Right lobe of liver (tissue), 6 donors: ENCODE measurements at regions not wholly inside any gene's neighbourhood (a gene's known extent, or its start where the extent isn't known, plus 50 kb on each side); places are given as distances from the start of the nearest gene placed in this dataset.
A peak's percentile ranks its signal among the peaks of the same experiment; 100 is the strongest.

ENCODE experiments used
- ATAC-seq, 4 donors: fragments of 200-7000 bp; cut with Tn5 transposase; one replicate each; pipeline ENCODE4 v1.9.1; 2020; ENCODE audit warnings: mild to moderate bottlenecking in 4 of 4, moderate library complexity in 4 of 4
- DNase-seq, 3 donors: peaks; one replicate each; pipeline ENCODE4 v3.0.0-alpha.2; 2020
- H3K27ac ChIP-seq, 3 donors: fragments of 200-600 bp; one replicate each; pipeline ENCODE4 v1.8.0; 2022
- H3K27me3 ChIP-seq, 2 donors: fragments of 200-600 bp; one replicate each; pipeline ENCODE4 v1.8.0; 2022
- H3K36me3 ChIP-seq, 4 donors: fragments of 200-600 bp; sonication (generic) in 1 of 4; one replicate each; pipeline versions ENCODE4 v1.5.1 to v1.8.0; 2017 to 2022; ENCODE audit warnings: control low read depth in 1 of 4
- H3K4me1 ChIP-seq, 4 donors: fragments of 200-600 bp; sonication (generic) in 1 of 4; one replicate each; pipeline versions ENCODE4 v1.5.1 to v1.8.0; 2017 to 2022; ENCODE audit warnings: control low read depth in 1 of 4
- H3K4me3 ChIP-seq, 3 donors: fragments of 200-600 bp; one replicate each; pipeline ENCODE4 v1.8.0; 2022
- H3K9me3 ChIP-seq, 4 donors: fragments of 200-600 bp; sonication (generic) in 1 of 4; one replicate each; pipeline versions ENCODE4 v1.5.1 to v1.8.0; 2017 to 2022; ENCODE audit warnings: control low read depth in 1 of 4
- POLR2A ChIP-seq: fragments of 450-650 bp; IDR thresholded peaks from one replicate; pipeline ENCODE4 v1.6.1; 2017; ENCODE audit warnings: antibody characterized with exemption, mild to moderate bottlenecking
- WGBS: methylation state at CpG from one replicate; pipeline ENCODE4 v1.1.6; 2018; ENCODE audit warnings: low coverage, low lambda C conversion rate; ENCODE audit not compliant: insufficient coverage; ENCODE audit errors: missing lambda C conversion rate; 5-methylcytosine and 5-hydroxymethylcytosine counted together
- intact Hi-C, 2 donors: fragments of 100-400 bp; cut with DNase I; formaldehyde crosslinking; loops; one replicate each; pipeline versions ENCODE4 v1.11.2 to v1.14.1; 2022
- TF ChIP-seq, protein P1 (sequence below), 4 donors: fragments of 200-600 bp in 3 of 4; fragments of 450-650 bp in 1 of 4; IDR thresholded peaks; one replicate each; pipeline versions ENCODE4 v1.5.1 to v1.8.0; 2016 to 2022; ENCODE audit warnings: antibody characterized with exemption in 4 of 4, mild to moderate bottlenecking in 2 of 4
- donor health status: DM: no; HTN: yes; CAD: no.
- donor health status: DM: no; HTN: no; CAD: no.
- donor health status: DM: no; HTN: no; CAD: no.
- donor health status: DM: no; HTN: yes; CAD: no.
- donor health status: DM: no; HTN: yes; CAD: no.

DNA sequence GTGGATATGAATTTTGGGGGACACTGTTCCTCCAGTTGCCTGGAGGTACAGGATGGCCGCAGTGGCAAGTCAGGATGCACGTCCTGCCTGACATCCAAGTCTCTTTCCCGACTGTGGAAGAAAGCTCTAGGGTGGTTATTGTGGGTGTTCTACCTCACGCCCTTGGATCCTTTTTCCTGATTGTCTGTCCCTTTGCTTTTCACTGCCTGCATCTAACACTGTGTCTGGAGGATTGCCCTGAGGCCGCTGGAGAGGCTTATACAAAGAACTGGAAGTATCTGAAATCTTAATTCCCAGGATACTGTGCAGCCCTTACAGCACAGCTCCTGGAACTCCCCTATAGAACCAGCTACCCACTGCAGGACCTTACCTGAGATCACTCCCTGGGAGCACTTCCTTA is 250.5 kb downstream of the TFCP2L1 start:
- intact Hi-C loops: no loop called here
- no peak overlapping the region for H3K27ac ChIP-seq
- WGBS: 30% methylated on average over 4 of the region's 5 CpGs
- no peaks in the 10 kb centered on the region for H3K27me3 ChIP-seq
- no peak for DNase-seq
- H3K9me3 ChIP-seq: no peaks in the 10 kb centered on the region
- no peak overlapping the region for H3K4me3 ChIP-seq
- no peaks in the 10 kb centered on the region for H3K4me1 ChIP-seq
- H3K36me3 ChIP-seq: no peaks in the 10 kb centered on the region
- TF ChIP-seq, protein P1, sequence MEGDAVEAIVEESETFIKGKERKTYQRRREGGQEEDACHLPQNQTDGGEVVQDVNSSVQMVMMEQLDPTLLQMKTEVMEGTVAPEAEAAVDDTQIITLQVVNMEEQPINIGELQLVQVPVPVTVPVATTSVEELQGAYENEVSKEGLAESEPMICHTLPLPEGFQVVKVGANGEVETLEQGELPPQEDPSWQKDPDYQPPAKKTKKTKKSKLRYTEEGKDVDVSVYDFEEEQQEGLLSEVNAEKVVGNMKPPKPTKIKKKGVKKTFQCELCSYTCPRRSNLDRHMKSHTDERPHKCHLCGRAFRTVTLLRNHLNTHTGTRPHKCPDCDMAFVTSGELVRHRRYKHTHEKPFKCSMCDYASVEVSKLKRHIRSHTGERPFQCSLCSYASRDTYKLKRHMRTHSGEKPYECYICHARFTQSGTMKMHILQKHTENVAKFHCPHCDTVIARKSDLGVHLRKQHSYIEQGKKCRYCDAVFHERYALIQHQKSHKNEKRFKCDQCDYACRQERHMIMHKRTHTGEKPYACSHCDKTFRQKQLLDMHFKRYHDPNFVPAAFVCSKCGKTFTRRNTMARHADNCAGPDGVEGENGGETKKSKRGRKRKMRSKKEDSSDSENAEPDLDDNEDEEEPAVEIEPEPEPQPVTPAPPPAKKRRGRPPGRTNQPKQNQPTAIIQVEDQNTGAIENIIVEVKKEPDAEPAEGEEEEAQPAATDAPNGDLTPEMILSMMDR (IDR thresholded peaks at IDR 0.05): no peak
- TF ChIP-seq POLR2A: no peak
- no peak for ATAC-seq

DNA sequence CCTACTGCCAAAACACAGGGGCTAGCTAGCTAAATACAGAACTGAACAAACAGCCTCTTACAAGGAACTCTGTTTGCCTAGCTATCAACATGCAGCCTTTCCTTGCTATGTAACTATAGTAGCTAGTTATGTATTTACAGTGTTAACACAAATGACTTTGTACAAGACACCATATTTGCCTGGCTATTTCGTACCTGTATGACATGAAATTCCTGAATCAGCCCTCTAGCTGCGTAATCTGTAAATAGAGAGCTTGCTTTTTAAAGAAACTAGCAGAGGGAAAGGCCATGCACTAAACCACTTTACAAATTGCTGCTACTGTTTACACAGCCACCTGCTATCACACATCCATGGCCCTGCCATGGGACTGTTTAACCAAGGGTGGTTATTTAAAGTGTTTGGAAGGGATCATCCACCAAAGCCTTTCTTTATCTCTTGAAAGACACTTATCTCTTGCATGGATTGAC is 248.7 kb downstream of the TFCP2L1 start:
- Histone ChIP-seq H3K27ac (no peak overlapping the region), H3K4me1 (no peaks in the 10 kb centered on the region), H3K9me3 (no peaks in the 10 kb centered on the region), H3K4me3 (no peak overlapping the region), H3K27me3 (no peaks in the 10 kb centered on the region), H3K36me3 (no peaks in the 10 kb centered on the region)
- ATAC-seq (peak in 1 of 4 donors; percentile 28), DNase-seq (no peak)
- intact Hi-C loops: no loop called here
- TF ChIP-seq, protein P1 (IDR thresholded peaks at IDR 0.05): no peak
- no peak for TF ChIP-seq POLR2A
- 25% methylated on average over 2 of the region's 2 CpGs for WGBS

DNA sequence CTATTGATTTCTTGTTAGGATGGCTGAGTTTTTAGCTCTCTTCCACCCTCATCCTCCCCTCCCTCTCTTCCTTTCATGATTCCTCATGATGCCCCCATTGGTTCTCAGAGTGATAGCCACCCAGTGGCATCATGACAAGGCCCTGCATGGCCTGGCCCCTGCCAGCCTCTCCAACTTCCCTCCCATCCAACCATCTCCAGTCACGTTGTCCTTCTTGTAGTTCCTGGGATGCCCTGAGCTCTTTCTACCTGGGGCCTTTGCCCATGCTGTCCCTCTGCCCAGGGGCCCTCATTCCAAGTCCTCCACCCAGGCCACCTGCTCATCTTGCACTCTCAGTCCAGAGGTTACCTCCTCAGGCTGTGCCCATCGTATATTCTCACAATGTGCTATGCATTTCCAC is 247.5 kb downstream of the TFCP2L1 start:
- no peak for DNase-seq
- TF ChIP-seq, protein P1 (IDR thresholded peaks at IDR 0.05): no peak
- no peak for TF ChIP-seq POLR2A
- Histone ChIP-seq H3K36me3 (no peaks in the 10 kb centered on the region), H3K27ac (no peak overlapping the region), H3K9me3 (no peaks in the 10 kb centered on the region), H3K4me3 (no peak overlapping the region), H3K4me1 (no peaks in the 10 kb centered on the region), H3K27me3 (no peaks in the 10 kb centered on the region)
- 47% methylated on average over 2 of the region's 2 CpGs for WGBS
- intact Hi-C loops: no loop called here
- no peak for ATAC-seq

DNA sequence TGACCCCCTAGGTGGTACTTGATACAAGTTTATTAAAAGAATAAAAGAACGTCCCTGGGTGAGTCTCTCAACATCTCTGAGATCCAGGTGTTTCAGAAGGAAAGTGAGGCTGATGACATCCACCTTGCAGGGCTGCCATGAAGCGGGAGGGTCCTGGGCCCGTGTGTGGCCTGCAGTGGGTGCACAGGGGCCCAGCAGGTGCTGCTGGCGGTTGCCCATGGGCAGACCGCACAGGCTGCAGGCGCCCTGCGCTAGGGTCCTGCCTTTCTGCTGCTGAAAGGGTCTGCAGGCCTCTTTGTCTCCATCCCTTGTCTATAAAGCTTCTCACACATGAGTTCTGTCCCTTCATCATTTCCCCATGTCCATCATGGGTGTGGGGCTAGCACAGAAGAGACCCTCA is 247.0 kb downstream of the TFCP2L1 start:
- H3K9me3 ChIP-seq: no peaks in the 10 kb centered on the region
- no peak for DNase-seq
- no peak for TF ChIP-seq POLR2A
- TF ChIP-seq, protein P1 (IDR thresholded peaks at IDR 0.05): no peak
- H3K4me3 ChIP-seq: no peak overlapping the region
- H3K36me3 ChIP-seq: no peaks in the 10 kb centered on the region
- no peaks in the 10 kb centered on the region for H3K4me1 ChIP-seq
- 30% methylated on average over 1 of the region's 7 CpGs for WGBS
- no peak for ATAC-seq
- no peak overlapping the region for H3K27ac ChIP-seq
- H3K27me3 ChIP-seq: no peaks in the 10 kb centered on the region
- intact Hi-C loops: no loop called here

DNA sequence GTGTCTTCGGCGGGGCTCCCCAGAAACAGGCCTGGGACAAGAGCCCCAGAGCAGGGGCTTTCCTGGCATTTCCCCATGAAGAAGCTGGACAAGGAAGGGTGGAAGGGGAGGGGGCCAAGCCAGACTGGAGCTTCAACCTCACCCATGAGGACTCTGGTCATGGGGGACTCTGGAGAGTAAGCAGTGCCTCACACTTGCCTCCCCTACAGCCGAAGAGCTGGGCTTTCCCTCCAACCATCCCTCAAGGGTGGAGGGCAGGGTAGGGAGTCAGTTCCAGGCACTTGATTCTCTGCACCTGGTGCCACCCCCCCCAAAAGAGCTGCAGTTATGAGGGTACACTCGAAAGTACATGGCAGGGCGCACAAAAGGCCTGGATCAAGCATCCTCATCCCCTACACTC is 246.6 kb downstream of the TFCP2L1 start:
- ATAC-seq (no peak), DNase-seq (no peak)
- H3K4me1 ChIP-seq: no peaks in the 10 kb centered on the region
- intact Hi-C loops: no loop called here
- TF ChIP-seq POLR2A: no peak
- TF ChIP-seq, protein P1 (IDR thresholded peaks at IDR 0.05): no peak
- no peak overlapping the region for H3K4me3 ChIP-seq
- H3K9me3 ChIP-seq: no peaks in the 10 kb centered on the region
- H3K27ac ChIP-seq: no peak overlapping the region
- H3K27me3 ChIP-seq: no peaks in the 10 kb centered on the region
- no peaks in the 10 kb centered on the region for H3K36me3 ChIP-seq
- WGBS: 70% methylated on average over 4 of the region's 5 CpGs
